ENCODE measurements at regions not wholly inside any gene's neighbourhood (a gene's known extent, or its start where the extent isn't known, plus 50 kb on each side); places are given as distances from the start of the nearest gene placed in this dataset.

- TF ChIP-seq, protein P1, sequence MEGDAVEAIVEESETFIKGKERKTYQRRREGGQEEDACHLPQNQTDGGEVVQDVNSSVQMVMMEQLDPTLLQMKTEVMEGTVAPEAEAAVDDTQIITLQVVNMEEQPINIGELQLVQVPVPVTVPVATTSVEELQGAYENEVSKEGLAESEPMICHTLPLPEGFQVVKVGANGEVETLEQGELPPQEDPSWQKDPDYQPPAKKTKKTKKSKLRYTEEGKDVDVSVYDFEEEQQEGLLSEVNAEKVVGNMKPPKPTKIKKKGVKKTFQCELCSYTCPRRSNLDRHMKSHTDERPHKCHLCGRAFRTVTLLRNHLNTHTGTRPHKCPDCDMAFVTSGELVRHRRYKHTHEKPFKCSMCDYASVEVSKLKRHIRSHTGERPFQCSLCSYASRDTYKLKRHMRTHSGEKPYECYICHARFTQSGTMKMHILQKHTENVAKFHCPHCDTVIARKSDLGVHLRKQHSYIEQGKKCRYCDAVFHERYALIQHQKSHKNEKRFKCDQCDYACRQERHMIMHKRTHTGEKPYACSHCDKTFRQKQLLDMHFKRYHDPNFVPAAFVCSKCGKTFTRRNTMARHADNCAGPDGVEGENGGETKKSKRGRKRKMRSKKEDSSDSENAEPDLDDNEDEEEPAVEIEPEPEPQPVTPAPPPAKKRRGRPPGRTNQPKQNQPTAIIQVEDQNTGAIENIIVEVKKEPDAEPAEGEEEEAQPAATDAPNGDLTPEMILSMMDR (conservative IDR thresholded peaks at IDR 0.05 in 1 of 2, IDR thresholded peaks at IDR 0.05 in 1 of 2; ENCODE audit: extremely low read depth in 1 of 2, insufficient read depth in 1 of 2, low read depth in 1 of 2, low read length in 2 of 2) = no peak
- TF ChIP-seq EZH2 (IDR thresholded peaks at IDR 0.05; ENCODE audit: borderline replicate concordance, low read length) = no peak
These were observed 329.3 kb upstream of the NOCT start for GRCh38 chr4:138686106-138686835.
